Left forelimb (tissue), 1 donor: ENCODE measurements at regions not wholly inside any gene's neighbourhood (a gene's known extent, or its start where the extent isn't known, plus 50 kb on each side); places are given as distances from the start of the nearest gene placed in this dataset.
"Not testable (repeated sequence)": the region's sequence is repeated elsewhere in the genome, so short reads cannot be mapped to it uniquely, and the experiment has no call there.

Source experiments
- DNase-seq: peaks from one replicate; pipeline ENCODE4 v3.0.0-alpha.2; 2018; ENCODE audit warnings: low spot score

DNA sequence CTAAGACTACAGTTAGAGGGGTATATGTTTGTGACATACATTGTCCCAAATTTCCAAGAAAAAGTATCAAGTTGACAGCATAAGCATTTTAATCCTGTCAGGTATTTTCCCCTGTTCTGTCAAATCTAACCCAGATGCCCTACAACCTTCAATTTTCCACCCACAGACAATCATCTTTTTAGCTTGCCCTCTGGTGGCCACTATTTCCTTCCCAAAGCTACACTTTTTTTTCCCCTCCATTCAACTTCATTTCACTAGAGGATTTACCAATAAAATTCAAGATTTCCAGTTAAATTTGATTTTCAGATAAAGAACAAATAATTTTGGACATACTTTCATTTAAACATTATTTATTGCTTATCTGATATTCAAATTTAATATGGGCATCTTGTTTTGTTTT is 286.6 kb downstream of the TENT5A start:
- no peak for DNase-seq

DNA sequence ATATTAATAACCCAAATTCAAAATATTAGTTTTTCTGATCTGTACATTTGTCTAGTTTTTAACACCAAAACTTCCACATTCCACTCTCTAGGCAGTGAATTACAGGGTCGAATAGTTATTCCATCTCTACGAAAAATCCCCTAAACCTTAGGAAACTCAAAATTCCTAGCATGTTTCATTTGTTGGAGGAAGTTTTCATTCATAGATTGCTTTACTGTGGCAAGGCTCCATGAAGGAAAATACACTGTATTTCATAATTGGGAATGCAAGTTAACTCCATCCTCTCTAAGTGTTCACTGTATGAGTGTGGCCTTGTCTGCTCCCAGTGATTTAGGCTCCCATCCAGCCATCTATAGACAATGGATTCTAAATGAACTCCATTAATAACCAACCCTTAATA is 296.1 kb downstream of the TENT5A start:
- no peak for DNase-seq

- no peak for DNase-seq
Observed at GRCh38 chr6:81455641-81456040, 296.8 kb downstream of the TENT5A start.

DNA sequence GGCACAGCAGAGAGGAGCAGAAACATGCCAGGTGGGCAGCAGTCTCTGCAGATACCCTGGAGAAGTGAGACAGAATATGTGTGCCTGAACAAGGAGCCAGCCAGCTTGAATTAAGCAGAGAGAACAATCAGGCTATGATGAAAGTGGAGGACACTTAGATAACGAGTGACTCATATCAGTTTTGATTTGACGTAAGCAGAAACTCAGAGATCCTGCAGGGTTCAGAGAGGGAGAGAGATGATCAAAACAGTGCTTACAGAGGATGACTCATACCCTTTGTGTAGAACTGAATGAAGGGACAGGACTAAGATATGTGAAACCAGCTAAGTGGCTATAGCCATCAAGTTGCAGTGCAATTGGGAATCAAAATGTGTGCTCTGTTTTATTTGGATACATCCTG is 300.7 kb downstream of the TENT5A start:
- no peak for DNase-seq

GRCh38 chr6:81450180-81450579 is 302.3 kb downstream of the TENT5A start:
- no peak for DNase-seq

GRCh38 chr6:81446509-81446908 is 306.0 kb downstream of the TENT5A start:
- no peak for DNase-seq

DNA sequence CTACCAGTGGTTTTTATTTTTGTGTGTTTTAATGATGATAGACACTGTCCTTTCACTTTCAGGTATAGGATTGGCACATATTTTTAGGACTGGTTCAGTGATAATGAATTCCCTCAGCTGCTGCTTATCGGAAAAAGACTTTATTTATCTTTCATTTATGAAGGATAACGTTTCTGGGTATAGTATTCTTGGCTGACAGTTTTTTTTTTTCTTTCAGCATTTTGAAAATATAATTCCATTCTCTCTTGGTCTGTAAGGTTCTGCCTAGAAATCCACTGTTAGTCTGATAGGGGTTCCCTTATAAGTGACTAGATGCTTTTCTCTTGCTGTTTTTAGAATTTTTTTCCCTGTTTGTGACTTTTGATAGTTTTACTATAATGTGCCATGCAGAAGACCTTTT is 313.1 kb downstream of the TENT5A start:
- DNase-seq, result no peak

GRCh38 chr6:81436990-81437389 is 315.5 kb downstream of the TENT5A start:
- no peak for DNase-seq

- no peak for DNase-seq
Observed at GRCh38 chr6:81413306-81413705, 339.2 kb downstream of the TENT5A start.

DNA sequence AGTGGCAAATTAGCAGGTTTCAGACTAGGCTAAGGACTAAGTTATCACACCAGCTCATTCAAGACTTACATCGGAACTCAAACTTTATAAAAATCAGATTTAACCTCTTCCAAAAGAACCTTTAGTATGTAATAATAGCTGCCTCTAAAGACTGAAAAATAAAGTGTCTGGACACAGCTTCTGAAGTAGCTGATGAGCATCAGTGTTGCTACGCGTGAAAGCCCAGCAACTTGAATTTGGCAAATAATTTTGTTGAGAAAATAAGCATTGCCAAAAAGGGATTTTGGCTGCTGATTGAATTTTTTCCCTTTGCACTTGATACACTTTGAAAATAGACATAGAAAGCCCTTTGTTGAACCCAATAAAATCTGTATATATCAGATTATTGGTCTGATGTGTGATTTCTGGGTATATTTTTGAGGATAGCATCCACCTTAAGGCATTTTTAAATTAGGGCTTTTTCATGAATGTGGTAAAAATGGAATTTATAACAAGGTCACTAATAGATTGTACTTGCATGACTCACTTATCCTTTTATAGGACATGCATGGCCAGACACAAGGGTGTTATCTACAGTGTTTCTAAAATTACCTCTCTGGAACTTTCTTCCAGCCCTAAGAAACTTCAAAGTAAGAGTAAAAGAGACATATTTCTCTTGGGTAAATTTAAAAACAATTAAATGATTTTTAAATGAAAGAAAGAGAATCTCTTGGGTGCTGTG is 350.4 kb downstream of the TENT5A start:
- no peak for DNase-seq

- DNase-seq, result no peak
Observed at GRCh38 chr6:81396916-81397315, 355.6 kb downstream of the TENT5A start.

GRCh38 chr6:81387163-81387562 is 365.3 kb downstream of the TENT5A start:
- DNase-seq, result no peak

DNA sequence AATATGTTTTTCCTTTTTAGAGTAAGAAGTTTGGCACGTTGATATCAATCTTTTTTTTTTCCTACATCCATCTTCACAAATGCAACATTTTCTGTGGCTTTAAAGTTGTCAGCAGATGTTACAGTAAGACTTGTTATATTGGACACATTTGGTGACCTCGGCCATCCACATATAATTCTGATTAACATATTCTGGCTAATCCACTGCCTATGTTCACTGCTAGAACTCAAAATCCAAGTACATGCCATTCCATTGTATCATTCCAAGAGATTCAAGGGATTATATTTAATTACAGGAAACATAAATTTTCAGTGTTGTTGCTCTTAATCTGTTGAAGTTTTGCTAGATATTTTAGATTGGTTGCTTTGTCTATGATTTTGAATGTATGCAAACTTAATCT is 367.6 kb downstream of the TENT5A start:
- DNase-seq, result no peak

DNA sequence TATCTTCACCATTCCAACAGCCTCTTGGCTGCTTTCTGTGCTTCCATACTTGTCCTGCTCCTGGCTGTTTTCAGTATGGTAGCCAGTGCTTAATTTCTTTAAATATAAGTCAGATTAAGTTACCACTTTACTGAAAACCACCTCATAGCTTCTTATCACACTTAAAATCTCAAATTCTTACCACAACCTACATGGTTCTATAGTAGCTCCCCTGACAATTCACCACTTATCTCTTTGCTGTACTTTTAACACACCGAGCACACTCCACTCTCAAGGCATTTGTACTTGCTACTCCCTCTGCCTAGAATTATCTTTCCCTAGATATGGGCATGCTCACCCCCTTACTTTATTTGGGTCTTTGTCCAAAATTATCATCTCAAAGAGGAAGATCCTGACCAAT is 369.0 kb downstream of the TENT5A start:
- no peak for DNase-seq

DNA sequence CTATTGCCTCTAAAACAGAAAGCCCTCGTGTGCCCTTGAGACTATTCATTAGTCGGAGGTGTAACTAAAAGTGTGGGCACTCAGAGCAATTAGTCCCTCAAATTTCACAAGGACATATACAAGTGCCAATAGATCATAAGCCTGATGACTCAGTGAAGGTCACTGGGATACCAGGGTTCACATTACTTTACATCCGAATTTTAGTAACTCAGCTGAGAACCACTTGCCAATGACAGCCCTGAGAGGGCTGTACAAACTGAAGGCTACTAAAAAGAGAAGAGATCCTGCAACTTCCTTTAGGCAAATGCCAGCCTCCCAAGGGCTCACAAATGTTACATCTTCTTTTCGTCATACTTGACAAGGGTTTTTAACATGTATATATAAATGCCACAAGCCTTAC is 369.6 kb downstream of the TENT5A start:
- no peak for DNase-seq

DNA sequence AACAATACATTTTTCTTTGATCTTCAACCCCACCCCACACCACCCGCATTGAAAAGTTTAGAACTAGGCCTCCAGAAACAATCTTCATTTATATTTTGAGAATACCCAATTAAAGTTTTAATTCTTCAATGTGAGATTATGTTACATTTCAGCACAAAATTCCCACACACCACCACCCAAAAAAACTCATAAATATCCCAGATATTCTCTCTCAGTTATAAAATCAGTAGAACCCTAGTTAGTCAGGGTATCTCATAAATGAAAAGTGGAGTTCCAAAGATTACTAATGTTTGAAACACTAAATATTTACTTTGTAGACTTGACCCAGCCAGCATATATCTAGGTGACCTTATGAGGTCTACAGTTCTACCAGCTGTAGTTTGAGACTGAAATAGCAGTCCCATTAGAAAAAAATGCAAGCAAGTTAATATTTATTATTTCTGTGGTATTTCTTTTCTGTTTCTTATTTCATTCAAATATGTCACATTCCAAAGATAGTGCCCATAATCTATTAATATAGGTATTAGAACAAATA is 371.0 kb downstream of the TENT5A start:
- DNase-seq, result no peak

DNA sequence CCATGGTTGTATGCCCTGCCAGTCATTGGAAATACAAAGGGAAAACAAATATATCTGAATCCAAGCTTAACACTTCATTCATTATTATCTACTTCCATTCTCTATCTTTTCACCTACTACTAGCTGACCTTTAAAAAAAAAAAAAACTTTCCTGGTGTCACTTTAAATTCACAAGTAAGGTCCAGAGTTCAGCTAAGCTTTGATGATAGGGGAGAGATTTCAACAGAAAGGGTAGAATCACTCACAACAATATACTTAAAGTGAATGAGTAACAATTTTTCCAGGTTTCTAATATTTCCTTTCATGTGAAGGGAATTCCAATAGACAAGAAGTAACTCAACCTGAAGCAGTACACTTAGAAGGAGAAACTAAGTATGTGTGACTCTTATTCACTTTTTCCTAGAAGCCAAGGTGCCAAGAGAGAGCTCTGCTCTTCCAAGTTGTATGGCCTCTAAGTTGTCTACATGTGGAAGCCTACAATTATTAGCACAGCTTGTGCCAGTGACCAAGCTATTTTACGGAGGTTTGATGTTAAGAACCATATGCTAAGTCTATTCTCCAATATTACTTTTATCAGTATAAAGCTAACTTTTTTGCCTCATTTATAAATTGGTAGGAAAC is 371.7 kb downstream of the TENT5A start:
- DNase-seq, result no peak

DNA sequence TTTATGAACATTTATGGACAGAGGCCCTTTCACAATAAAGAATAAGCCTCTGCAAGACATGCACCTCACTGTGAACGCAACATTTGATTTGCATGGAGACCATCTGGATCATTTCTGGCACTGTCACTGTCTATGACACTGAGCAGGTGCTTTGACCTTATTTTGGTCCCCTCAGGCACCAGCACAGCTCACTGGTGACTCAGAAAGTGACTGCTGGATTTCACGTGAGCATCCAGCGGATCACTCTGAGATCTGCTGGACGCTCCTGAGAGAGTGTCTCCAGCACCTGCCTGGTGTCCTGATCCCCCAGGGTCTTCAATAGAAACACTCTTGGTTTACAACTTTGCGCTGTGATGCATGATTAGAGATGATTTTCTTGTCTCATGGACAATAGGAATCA is 375.7 kb downstream of the TENT5A start:
- no peak for DNase-seq

- DNase-seq, result no peak
Observed at GRCh38 chr6:81373414-81373813, 379.1 kb downstream of the TENT5A start.

DNA sequence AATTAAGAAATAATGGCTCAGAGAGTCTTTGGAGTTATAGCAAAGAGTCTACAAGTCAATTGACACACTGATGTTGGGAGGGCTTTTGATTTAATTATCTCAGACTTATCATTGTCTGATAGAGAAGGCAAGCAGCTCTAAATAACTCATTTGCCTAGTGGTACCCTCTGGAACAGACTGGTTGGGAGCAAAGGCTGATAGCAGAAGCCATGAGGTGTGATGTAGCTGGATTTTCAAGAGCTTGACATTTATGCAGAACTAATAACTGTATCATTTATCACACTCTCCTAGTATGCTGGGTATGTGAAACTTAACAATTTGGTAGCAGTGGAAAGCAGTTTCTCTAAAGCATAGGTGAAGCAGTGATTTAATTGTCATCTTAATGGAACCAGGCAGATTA is 380.6 kb downstream of the TENT5A start:
- DNase-seq, result no peak

DNA sequence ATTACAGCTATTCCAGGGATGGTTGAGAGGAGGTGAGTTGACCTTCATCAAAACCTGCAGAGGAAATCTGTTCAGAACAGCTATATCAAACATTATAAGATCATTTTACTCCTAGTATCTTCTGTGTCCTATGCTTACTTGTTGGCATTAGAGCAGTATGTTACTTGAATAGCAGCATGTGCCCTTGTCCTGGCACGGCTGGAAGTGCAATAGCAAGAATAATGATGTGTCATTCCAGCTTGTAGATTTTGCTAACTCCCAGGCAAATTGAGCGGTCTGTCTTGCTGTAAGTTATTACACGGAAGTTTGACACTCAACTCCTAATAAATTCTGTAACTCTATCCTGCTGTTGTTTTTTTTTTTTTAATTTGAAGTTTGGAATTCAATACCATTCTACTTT is 385.5 kb downstream of the TENT5A start:
- DNase-seq, result no peak

- no peak for DNase-seq
Observed at GRCh38 chr6:81362246-81362645, 390.2 kb downstream of the TENT5A start.

GRCh38 chr6:81353262-81353661 is 399.2 kb downstream of the TENT5A start:
- DNase-seq, result no peak

DNA sequence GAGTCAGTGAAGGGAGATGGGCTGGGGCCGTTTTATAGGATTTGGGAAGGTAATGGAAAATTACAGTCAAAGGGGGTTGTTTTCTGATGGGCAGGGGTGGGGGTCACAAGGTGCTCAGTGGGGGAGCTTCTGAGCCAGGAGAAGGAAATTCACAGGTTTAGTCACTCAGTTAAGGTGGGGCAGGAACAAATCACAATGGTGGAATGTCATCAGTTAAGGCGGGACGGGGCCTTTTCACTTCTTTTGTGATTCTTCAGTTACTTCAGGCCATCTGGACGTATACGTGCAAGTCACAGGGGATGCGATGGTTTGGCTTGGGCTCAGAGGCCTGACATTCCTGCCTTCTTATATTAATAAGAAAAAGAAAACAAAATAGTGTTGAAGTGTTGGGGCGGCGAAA is 408.5 kb downstream of the TENT5A start:
- DNase-seq, result not testable (repeated sequence)
